ENCODE measurements at regions not wholly inside any gene's neighbourhood (a gene's known extent, or its start where the extent isn't known, plus 50 kb on each side); places are given as distances from the start of the nearest gene placed in this dataset.

GRCh38 chr5:116914869-116915504, 340.4 kb upstream of the SEMA6A start:
- POLR2A ChIA-PET, result no interaction called here
- DNase-seq (ENCODE audit: low read depth, low spot score) (no peak), FAIRE-seq (no peak), ATAC-seq (no peak)
- RAD21 ChIA-PET (ENCODE audit: unreplicated experiment), result no interaction called here
- no peaks in the 10 kb centered on the region for H3K4me1 ChIP-seq (ENCODE audit: control insufficient read depth, insufficient read depth, low read length)
- no peaks in the 10 kb centered on the region for H3K36me3 ChIP-seq (ENCODE audit: control insufficient read depth in 2 of 2, insufficient read depth in 2 of 2, low read length in 1 of 2)
- no peak overlapping the region for H3K4me2 ChIP-seq (ENCODE audit: control insufficient read depth, insufficient read depth)
- no peak overlapping the region for H3K9ac ChIP-seq (ENCODE audit: control insufficient read depth, insufficient read depth, low read length)
- no TSS peak for BruUV-seq (replicated peaks)
- intact Hi-C loops (cut with micrococcal nuclease; ENCODE audit: unreplicated experiment), result no loop called here
- H2AFZ ChIP-seq (ENCODE audit: control insufficient read depth, low read depth, low read length), result no peak overlapping the region
- 92% methylated on average over 2 of the region's 2 CpGs for WGBS (ENCODE audit: insufficient coverage, insufficient replicate concordance, low lambda C conversion rate, missing lambda C conversion rate)
- CTCF ChIA-PET, result no interaction called here
- H3K27me3 ChIP-seq (replicated peaks in 1 of 2; ENCODE audit: control insufficient read depth in 2 of 2, insufficient read depth in 2 of 2, low read length in 1 of 2), result no peaks in the 10 kb centered on the region
- H3K27ac ChIP-seq (ENCODE audit: control insufficient read depth, insufficient read depth), result no peak overlapping the region
- H3K9me3 ChIP-seq (replicated peaks; ENCODE audit: control insufficient read depth, insufficient read depth, low read length), result no peaks in the 10 kb centered on the region
- SMC1A ChIA-PET (ENCODE audit: uncharacterized antibody, unreplicated experiment), result interaction anchor here (0.8 to 1.6 kb wide), 3 partner anchors 10 to 32 kb away, joined by 3 to 4 read pairs (median 3); no protein-coding TSS in a partner anchor
- no peaks in the 10 kb centered on the region for H4K20me1 ChIP-seq (ENCODE audit: control insufficient read depth, insufficient read depth)
- H3K79me2 ChIP-seq (ENCODE audit: control insufficient read depth, insufficient read depth, low read length), result no peaks in the 10 kb centered on the region
- TF ChIP-seq BRCA1 (IDR thresholded peaks at IDR 0.05; ENCODE audit: low read depth, low read length) (no peak), SREBF2 (IDR thresholded peaks at IDR 0.05; ENCODE audit: low read length) (no peak), FOXK2 (IDR thresholded peaks at IDR 0.05) (no peak), CBFB (IDR thresholded peaks at IDR 0.05; ENCODE audit: low read depth) (no peak), SREBF1 (IDR thresholded peaks at IDR 0.05; ENCODE audit: low read length) (no peak), KLF5 (IDR thresholded peaks at IDR 0.05; ENCODE audit: partially characterized antibody) (no peak)
- TF ChIP-seq, protein P1, sequence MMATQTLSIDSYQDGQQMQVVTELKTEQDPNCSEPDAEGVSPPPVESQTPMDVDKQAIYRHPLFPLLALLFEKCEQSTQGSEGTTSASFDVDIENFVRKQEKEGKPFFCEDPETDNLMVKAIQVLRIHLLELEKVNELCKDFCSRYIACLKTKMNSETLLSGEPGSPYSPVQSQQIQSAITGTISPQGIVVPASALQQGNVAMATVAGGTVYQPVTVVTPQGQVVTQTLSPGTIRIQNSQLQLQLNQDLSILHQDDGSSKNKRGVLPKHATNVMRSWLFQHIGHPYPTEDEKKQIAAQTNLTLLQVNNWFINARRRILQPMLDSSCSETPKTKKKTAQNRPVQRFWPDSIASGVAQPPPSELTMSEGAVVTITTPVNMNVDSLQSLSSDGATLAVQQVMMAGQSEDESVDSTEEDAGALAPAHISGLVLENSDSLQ (IDR thresholded peaks at IDR 0.05), result no peak
- TF ChIP-seq, protein P2, sequence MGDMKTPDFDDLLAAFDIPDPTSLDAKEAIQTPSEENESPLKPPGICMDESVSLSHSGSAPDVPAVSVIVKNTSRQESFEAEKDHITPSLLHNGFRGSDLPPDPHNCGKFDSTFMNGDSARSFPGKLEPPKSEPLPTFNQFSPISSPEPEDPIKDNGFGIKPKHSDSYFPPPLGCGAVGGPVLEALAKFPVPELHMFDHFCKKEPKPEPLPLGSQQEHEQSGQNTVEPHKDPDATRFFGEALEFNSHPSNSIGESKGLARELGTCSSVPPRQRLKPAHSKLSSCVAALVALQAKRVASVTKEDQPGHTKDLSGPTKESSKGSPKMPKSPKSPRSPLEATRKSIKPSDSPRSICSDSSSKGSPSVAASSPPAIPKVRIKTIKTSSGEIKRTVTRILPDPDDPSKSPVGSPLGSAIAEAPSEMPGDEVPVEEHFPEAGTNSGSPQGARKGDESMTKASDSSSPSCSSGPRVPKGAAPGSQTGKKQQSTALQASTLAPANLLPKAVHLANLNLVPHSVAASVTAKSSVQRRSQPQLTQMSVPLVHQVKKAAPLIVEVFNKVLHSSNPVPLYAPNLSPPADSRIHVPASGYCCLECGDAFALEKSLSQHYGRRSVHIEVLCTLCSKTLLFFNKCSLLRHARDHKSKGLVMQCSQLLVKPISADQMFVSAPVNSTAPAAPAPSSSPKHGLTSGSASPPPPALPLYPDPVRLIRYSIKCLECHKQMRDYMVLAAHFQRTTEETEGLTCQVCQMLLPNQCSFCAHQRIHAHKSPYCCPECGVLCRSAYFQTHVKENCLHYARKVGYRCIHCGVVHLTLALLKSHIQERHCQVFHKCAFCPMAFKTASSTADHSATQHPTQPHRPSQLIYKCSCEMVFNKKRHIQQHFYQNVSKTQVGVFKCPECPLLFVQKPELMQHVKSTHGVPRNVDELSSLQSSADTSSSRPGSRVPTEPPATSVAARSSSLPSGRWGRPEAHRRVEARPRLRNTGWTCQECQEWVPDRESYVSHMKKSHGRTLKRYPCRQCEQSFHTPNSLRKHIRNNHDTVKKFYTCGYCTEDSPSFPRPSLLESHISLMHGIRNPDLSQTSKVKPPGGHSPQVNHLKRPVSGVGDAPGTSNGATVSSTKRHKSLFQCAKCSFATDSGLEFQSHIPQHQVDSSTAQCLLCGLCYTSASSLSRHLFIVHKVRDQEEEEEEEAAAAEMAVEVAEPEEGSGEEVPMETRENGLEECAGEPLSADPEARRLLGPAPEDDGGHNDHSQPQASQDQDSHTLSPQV (IDR thresholded peaks at IDR 0.05), result no peak
- no peak overlapping the region for H3K4me3 ChIP-seq
- in situ Hi-C loops (cut with MboI), result no loop called here

Data from GM12878 (cell line).